PC-9 (cell line): ENCODE measurements at regions not wholly inside any gene's neighbourhood (a gene's known extent, or its start where the extent isn't known, plus 50 kb on each side); places are given as distances from the start of the nearest gene placed in this dataset.

ENCODE experiments used
- CTCF ChIP-seq: fragments of 200-600 bp; sonication (generic); conservative IDR thresholded peaks from 2 replicates; pipeline ENCODE4 v1.6.1; 2017; ENCODE audit warnings: mixed run types, antibody characterized with exemption, mild to moderate bottlenecking, moderate library complexity
- EZH2 ChIP-seq: fragments of 200-600 bp; sonication (generic); IDR thresholded peaks from 2 replicates; pipeline ENCODE4 v1.8.0; 2017; ENCODE audit warnings: antibody characterized with exemption, low read depth

GRCh38 chr12:41869432-41869831 lies 275.2 kb downstream of the GXYLT1 start:
- no peak for TF ChIP-seq CTCF
- TF ChIP-seq EZH2 = no peak
